Caco-2 (cell line): ENCODE measurements at regions not wholly inside any gene's neighbourhood (a gene's known extent, or its start where the extent isn't known, plus 50 kb on each side); places are given as distances from the start of the nearest gene placed in this dataset.

Experiments
- BruUV-seq: library from RNA; stranded (reverse); fragments of 400-500 nt; replicated peaks from 2 replicates; lab custom pipeline; 2021; lab: Mats Ljungman, UMichigan
- CTCF ChIA-PET: fragments of 300-600 bp; sonication (Branson Sonifier 250); formaldehyde crosslinking; loops from one replicate; lab custom pipeline; 2022; ENCODE audit warnings: antibody characterized with exemption; lab: Charles Lee
- POLR2A ChIA-PET: fragments of 300-600 bp; sonication (Branson Sonifier 250); formaldehyde crosslinking; loops from one replicate; lab custom pipeline; 2022; ENCODE audit warnings: antibody characterized with exemption; lab: Charles Lee
- DNase-seq, 2 experiments: peaks; one replicate each; pipeline versions ENCODE4 v3.0.0 to v3.0.0-alpha.2; 2020 to 2022
- H3K27me3 ChIP-seq: replicated peaks from 2 replicates; pipeline ENCODE4 v1.6.0; 2011; ENCODE audit warnings: low read length; ENCODE audit not compliant: control insufficient read depth, insufficient read depth
- H3K36me3 ChIP-seq: 2 replicates; pipeline ENCODE4 v1.5.1; 2011; ENCODE audit warnings: low read length; ENCODE audit not compliant: control insufficient read depth, insufficient read depth
- H3K4me1 ChIP-seq: fragments of 250-450 bp; sonication (Bioruptor Pico); 2 replicates; pipeline ENCODE4 v1.5.1; 2020; ENCODE audit warnings: mild to moderate bottlenecking
- H3K4me3 ChIP-seq: 2 replicates; pipeline ENCODE4 v1.5.1; 2011; ENCODE audit warnings: low read depth, mild to moderate bottlenecking, control low read depth, low read length
- H3K9me3 ChIP-seq: fragments of 250-450 bp; sonication (Bioruptor Pico); 2 replicates; pipeline ENCODE4 v1.5.1; 2020; ENCODE audit warnings: mild to moderate bottlenecking, moderate library complexity
- H3K27ac Mint-ChIP-seq: one replicate; pipeline ENCODE4 v1.8.0; 2022; ENCODE audit warnings: mixed read lengths; ENCODE audit not compliant: unreplicated experiment
- H3K27me3 Mint-ChIP-seq: one replicate; pipeline ENCODE4 v1.8.0; 2022; ENCODE audit warnings: mixed read lengths; ENCODE audit not compliant: insufficient read depth, unreplicated experiment
- H3K36me3 Mint-ChIP-seq: one replicate; pipeline ENCODE4 v1.8.0; 2022; ENCODE audit warnings: mild to moderate bottlenecking, mixed read lengths; ENCODE audit not compliant: insufficient read depth, unreplicated experiment
- H3K4me1 Mint-ChIP-seq: one replicate; pipeline ENCODE4 v1.8.0; 2022; ENCODE audit warnings: low read depth, mixed read lengths; ENCODE audit not compliant: unreplicated experiment
- H3K4me3 Mint-ChIP-seq: one replicate; pipeline ENCODE4 v1.8.0; 2022; ENCODE audit warnings: mild to moderate bottlenecking, moderate library complexity, mixed read lengths; ENCODE audit not compliant: unreplicated experiment
- H3K9me3 Mint-ChIP-seq: one replicate; pipeline ENCODE4 v1.8.0; 2022; ENCODE audit warnings: mixed read lengths; ENCODE audit not compliant: unreplicated experiment
- intact Hi-C: fragments of 100-400 bp; cut with micrococcal nuclease; formaldehyde crosslinking; loops from one replicate; pipeline ENCODE4 v1.10.0; 2022; ENCODE audit not compliant: unreplicated experiment
- TF ChIP-seq, protein P1 (sequence below), 2 experiments: fragments of 200-600 bp in 1 of 2; IDR thresholded peaks; 1 replicate in 1 of 2; 2 replicates in 1 of 2; pipeline versions ENCODE4 v1.5.1 to v1.8.0; 2011 to 2022; ENCODE audit warnings: antibody characterized with exemption in 1 of 2, control low read depth in 1 of 2, inconsistent platforms in 1 of 2, low read depth in 1 of 2, low read length in 1 of 2, mild to moderate bottlenecking in 1 of 2, moderate library complexity in 1 of 2; ENCODE audit not compliant: insufficient read depth in 1 of 2, severe bottlenecking in 1 of 2, unreplicated experiment in 1 of 2

DNA sequence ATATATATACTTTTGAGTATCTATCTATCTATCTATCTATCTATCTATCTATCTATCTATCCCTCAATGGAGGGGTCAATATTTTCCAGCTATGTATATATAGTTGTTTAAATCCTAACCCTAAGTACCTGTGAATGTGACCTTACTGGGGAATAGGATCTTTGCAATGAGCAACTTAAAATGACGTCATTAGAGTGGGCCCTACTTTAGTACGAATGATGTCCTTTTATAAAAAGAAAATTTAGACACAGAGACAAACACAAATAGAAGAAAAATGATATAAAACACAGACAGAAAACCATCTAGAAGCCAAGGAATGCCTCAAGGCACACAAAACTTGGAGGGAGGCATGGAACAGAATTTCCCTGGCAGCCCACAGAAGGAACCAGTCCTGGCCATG, 2283.7 kb downstream of the NCAM2 start:
- Histone ChIP-seq H3K9me3 (no peaks in the 10 kb centered on the region), H3K27me3 (no peaks in the 10 kb centered on the region), H3K4me1 (no peaks in the 10 kb centered on the region), H3K36me3 (no peaks in the 10 kb centered on the region), H3K4me3 (no peak overlapping the region)
- Mint-ChIP-seq H3K4me3 (no peak overlapping the region), H3K27ac (no peak overlapping the region), H3K9me3 (no peaks in the 10 kb centered on the region), H3K4me1 (no peaks in the 10 kb centered on the region), H3K36me3 (no peaks in the 10 kb centered on the region), H3K27me3 (no peaks in the 10 kb centered on the region)
- DNase-seq: no peak
- ChIA-PET POLR2A (no interaction called here), CTCF (no interaction called here)
- TF ChIP-seq, protein P1, sequence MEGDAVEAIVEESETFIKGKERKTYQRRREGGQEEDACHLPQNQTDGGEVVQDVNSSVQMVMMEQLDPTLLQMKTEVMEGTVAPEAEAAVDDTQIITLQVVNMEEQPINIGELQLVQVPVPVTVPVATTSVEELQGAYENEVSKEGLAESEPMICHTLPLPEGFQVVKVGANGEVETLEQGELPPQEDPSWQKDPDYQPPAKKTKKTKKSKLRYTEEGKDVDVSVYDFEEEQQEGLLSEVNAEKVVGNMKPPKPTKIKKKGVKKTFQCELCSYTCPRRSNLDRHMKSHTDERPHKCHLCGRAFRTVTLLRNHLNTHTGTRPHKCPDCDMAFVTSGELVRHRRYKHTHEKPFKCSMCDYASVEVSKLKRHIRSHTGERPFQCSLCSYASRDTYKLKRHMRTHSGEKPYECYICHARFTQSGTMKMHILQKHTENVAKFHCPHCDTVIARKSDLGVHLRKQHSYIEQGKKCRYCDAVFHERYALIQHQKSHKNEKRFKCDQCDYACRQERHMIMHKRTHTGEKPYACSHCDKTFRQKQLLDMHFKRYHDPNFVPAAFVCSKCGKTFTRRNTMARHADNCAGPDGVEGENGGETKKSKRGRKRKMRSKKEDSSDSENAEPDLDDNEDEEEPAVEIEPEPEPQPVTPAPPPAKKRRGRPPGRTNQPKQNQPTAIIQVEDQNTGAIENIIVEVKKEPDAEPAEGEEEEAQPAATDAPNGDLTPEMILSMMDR (IDR thresholded peaks at IDR 0.05; ENCODE audit: insufficient read depth in 1 of 2, low read depth in 1 of 2, low read length in 1 of 2, severe bottlenecking in 1 of 2, unreplicated experiment in 1 of 2): no peak
- intact Hi-C loops: no loop called here
- no TSS peak for BruUV-seq

DNA sequence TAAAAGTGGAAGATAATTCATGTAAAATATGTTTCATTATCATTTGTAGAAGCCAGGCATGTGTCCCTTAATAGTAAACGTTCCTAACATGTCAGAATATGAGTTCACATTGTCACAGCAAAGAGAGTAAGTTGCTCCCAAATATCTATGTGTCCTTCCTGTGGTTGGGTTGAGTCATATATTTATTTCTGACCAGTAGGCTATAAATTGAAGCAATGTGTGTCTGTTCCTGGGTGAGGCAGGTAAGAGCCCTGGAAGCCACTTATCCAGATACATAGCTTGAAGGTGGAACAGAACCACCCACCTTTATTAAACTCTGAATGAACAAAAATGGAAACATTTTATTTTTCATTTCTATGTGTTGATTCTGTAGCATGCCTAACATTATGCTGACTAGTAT, 2251.6 kb downstream of the NCAM2 start:
- Histone ChIP-seq H3K27me3 (no peaks in the 10 kb centered on the region), H3K4me3 (no peak overlapping the region), H3K9me3 (no peaks in the 10 kb centered on the region), H3K4me1 (no peaks in the 10 kb centered on the region), H3K36me3 (no peaks in the 10 kb centered on the region)
- Mint-ChIP-seq H3K27ac (no peak overlapping the region), H3K27me3 (no peaks in the 10 kb centered on the region), H3K4me3 (no peak overlapping the region), H3K36me3 (no peaks in the 10 kb centered on the region), H3K4me1 (no peaks in the 10 kb centered on the region), H3K9me3 (no peaks in the 10 kb centered on the region)
- CTCF ChIA-PET: no interaction called here
- POLR2A ChIA-PET: no interaction called here
- intact Hi-C loops: no loop called here
- no TSS peak for BruUV-seq
- TF ChIP-seq, protein P1 (IDR thresholded peaks at IDR 0.05; ENCODE audit: insufficient read depth in 1 of 2, low read depth in 1 of 2, low read length in 1 of 2, severe bottlenecking in 1 of 2, unreplicated experiment in 1 of 2): no peak
- DNase-seq: no peak

DNA sequence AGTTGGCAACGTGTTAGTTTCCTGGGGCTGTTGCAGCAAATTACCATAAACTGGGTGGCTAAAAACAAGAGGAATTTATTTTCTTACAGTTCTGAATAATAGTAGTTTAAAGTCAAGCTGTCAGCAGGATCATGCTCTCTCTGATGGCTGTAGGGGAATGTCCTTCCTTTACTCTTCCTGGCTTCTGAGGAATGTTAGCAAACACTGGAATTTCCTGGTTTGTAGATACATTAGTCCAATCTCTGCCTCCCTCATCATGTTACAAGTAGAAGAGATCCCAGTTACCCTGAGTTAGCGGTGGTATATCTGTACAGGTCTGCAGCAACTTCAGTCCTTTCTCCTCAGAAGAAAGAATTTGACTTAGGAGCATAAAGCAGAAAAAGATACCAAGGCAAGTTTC, 2249.1 kb downstream of the NCAM2 start:
- ChIA-PET CTCF (no interaction called here), POLR2A (no interaction called here)
- Histone ChIP-seq H3K4me1 (no peaks in the 10 kb centered on the region), H3K36me3 (no peaks in the 10 kb centered on the region), H3K27me3 (no peaks in the 10 kb centered on the region), H3K4me3 (no peak overlapping the region), H3K9me3 (no peaks in the 10 kb centered on the region)
- Mint-ChIP-seq H3K9me3 (no peaks in the 10 kb centered on the region), H3K36me3 (no peaks in the 10 kb centered on the region), H3K27me3 (no peaks in the 10 kb centered on the region), H3K27ac (no peak overlapping the region), H3K4me3 (no peak overlapping the region), H3K4me1 (no peaks in the 10 kb centered on the region)
- no peak for DNase-seq
- no TSS peak for BruUV-seq
- intact Hi-C loops: no loop called here
- TF ChIP-seq, protein P1 (IDR thresholded peaks at IDR 0.05; ENCODE audit: insufficient read depth in 1 of 2, low read depth in 1 of 2, low read length in 1 of 2, severe bottlenecking in 1 of 2, unreplicated experiment in 1 of 2): no peak
